ENCODE measurements at regions not wholly inside any gene's neighbourhood (a gene's known extent, or its start where the extent isn't known, plus 50 kb on each side); places are given as distances from the start of the nearest gene placed in this dataset.

- no peak for TF ChIP-seq CTCF (IDR thresholded peaks at IDR 0.05)
- TF ChIP-seq POLR2A (IDR thresholded peaks at IDR 0.05): no peak
- TF ChIP-seq EP300 (IDR thresholded peaks at IDR 0.05): no peak
- no peak for TF ChIP-seq POLR2AphosphoS5 (IDR thresholded peaks at IDR 0.05)
Observed at GRCh38 chr1:191432817-191433216, 725.4 kb upstream of the RGS18 start.

Data from upper lobe of left lung (tissue), 4 donors.